OCI-LY1 (cell line): ENCODE measurements at regions not wholly inside any gene's neighbourhood (a gene's known extent, or its start where the extent isn't known, plus 50 kb on each side); places are given as distances from the start of the nearest gene placed in this dataset.

ENCODE experiments used
- H2AFZ ChIP-seq: fragments of 200-600 bp; sonication (generic), shearing (Covaris generic); 2 replicates; pipeline ENCODE4 v1.6.0; 2014; ENCODE audit warnings: antibody characterized with exemption, mild to moderate bottlenecking, low read length
- H3F3A ChIP-seq: fragments of 200-600 bp; sonication (generic), shearing (Covaris generic); 2 replicates; pipeline ENCODE4 v1.6.0; 2014; ENCODE audit warnings: mild to moderate bottlenecking, antibody characterized with exemption, low read length, moderate library complexity; ENCODE audit not compliant: insufficient read depth
- H3K27ac ChIP-seq: fragments of 200-600 bp; sonication (generic); 2 replicates; pipeline ENCODE4 v1.5.1; 2014; ENCODE audit warnings: low read length, mixed run types, mild to moderate bottlenecking, low read depth; ENCODE audit not compliant: poor library complexity, severe bottlenecking
- H3K27me3 ChIP-seq: fragments of 200-600 bp; sonication (generic); 2 replicates; pipeline ENCODE4 v1.6.0; 2014; ENCODE audit warnings: antibody characterized with exemption, mild to moderate bottlenecking, low read length, moderate library complexity; ENCODE audit not compliant: insufficient read depth
- H3K36me3 ChIP-seq: fragments of 200-600 bp; sonication (generic); 2 replicates; pipeline ENCODE4 v1.6.1; 2014; ENCODE audit warnings: mild to moderate bottlenecking, antibody characterized with exemption, low read length, moderate library complexity, mixed read lengths; ENCODE audit not compliant: insufficient read depth
- H3K4me1 ChIP-seq: fragments of 200-600 bp; sonication (generic); 2 replicates; pipeline ENCODE4 v1.5.1; 2014; ENCODE audit warnings: mild to moderate bottlenecking, low read length, moderate library complexity; ENCODE audit not compliant: insufficient read depth, severe bottlenecking
- H3K4me2 ChIP-seq: fragments of 200-600 bp; sonication (generic), shearing (Covaris generic); 2 replicates; pipeline ENCODE4 v1.6.1; 2014; ENCODE audit warnings: low read length
- H3K4me3 ChIP-seq: fragments of 200-600 bp; sonication (generic); 2 replicates; pipeline ENCODE4 v1.5.1; 2014; ENCODE audit warnings: low read length, low read depth, mild to moderate bottlenecking, mixed read lengths; ENCODE audit not compliant: poor library complexity, severe bottlenecking
- H3K79me2 ChIP-seq: fragments of 200-600 bp; shearing (Covaris generic); 2 replicates; pipeline ENCODE4 v1.6.1; 2016; ENCODE audit warnings: mixed run types, low read length, mixed read lengths; ENCODE audit not compliant: insufficient read depth
- H3K9ac ChIP-seq: fragments of 200-600 bp; sonication (generic), shearing (Covaris generic); 2 replicates; pipeline ENCODE4 v1.6.1; 2014; ENCODE audit warnings: mild to moderate bottlenecking, low read length, mixed read lengths
- H3K9me2 ChIP-seq: fragments of 200-600 bp; sonication (generic), shearing (Covaris generic); 2 replicates; pipeline ENCODE4 v1.6.1; 2014; ENCODE audit warnings: low read depth, mild to moderate bottlenecking, low read length, mixed read lengths
- H3K9me3 ChIP-seq: fragments of 200-600 bp; shearing (Covaris generic); 2 replicates; pipeline ENCODE4 v1.6.1; 2014; ENCODE audit warnings: low read length, mixed read lengths
- H4K20me1 ChIP-seq: fragments of 200-600 bp; sonication (generic), shearing (Covaris generic); 2 replicates; pipeline ENCODE4 v1.6.0; 2016; ENCODE audit warnings: mild to moderate bottlenecking, low read length; ENCODE audit not compliant: insufficient read depth
- EZH2 ChIP-seq: fragments of 200-600 bp; sonication (generic), shearing (Covaris generic); IDR thresholded peaks from 2 replicates; pipeline ENCODE4 v1.8.0; 2017; ENCODE audit warnings: borderline replicate concordance, mixed run types, mild to moderate bottlenecking, antibody characterized with exemption, low read length, moderate library complexity, mixed read lengths
- TF ChIP-seq, protein P1 (sequence below): fragments of 200-600 bp; sonication (generic), shearing (Covaris generic); IDR thresholded peaks from 2 replicates; pipeline ENCODE4 v1.5.1; 2017; ENCODE audit warnings: mild to moderate bottlenecking, antibody characterized with exemption, low read length, moderate library complexity, mixed read lengths

GRCh38 chr13:76693086-76693485 lies 193.1 kb downstream of the KCTD12 start:
- no peaks in the 10 kb centered on the region for H3F3A ChIP-seq
- no peak for TF ChIP-seq EZH2
- TF ChIP-seq, protein P1, sequence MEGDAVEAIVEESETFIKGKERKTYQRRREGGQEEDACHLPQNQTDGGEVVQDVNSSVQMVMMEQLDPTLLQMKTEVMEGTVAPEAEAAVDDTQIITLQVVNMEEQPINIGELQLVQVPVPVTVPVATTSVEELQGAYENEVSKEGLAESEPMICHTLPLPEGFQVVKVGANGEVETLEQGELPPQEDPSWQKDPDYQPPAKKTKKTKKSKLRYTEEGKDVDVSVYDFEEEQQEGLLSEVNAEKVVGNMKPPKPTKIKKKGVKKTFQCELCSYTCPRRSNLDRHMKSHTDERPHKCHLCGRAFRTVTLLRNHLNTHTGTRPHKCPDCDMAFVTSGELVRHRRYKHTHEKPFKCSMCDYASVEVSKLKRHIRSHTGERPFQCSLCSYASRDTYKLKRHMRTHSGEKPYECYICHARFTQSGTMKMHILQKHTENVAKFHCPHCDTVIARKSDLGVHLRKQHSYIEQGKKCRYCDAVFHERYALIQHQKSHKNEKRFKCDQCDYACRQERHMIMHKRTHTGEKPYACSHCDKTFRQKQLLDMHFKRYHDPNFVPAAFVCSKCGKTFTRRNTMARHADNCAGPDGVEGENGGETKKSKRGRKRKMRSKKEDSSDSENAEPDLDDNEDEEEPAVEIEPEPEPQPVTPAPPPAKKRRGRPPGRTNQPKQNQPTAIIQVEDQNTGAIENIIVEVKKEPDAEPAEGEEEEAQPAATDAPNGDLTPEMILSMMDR = no peak
- H3K4me1 ChIP-seq = no peaks in the 10 kb centered on the region
- no peak overlapping the region for H3K4me2 ChIP-seq
- H3K36me3 ChIP-seq = no peaks in the 10 kb centered on the region
- no peak overlapping the region for H3K9ac ChIP-seq
- H3K27me3 ChIP-seq = no peaks in the 10 kb centered on the region
- no peaks in the 10 kb centered on the region for H3K9me2 ChIP-seq
- no peaks in the 10 kb centered on the region for H3K9me3 ChIP-seq
- H4K20me1 ChIP-seq = no peaks in the 10 kb centered on the region
- no peak overlapping the region for H3K4me3 ChIP-seq
- H2AFZ ChIP-seq = no peak overlapping the region
- H3K27ac ChIP-seq = no peak overlapping the region
- H3K79me2 ChIP-seq = no peaks in the 10 kb centered on the region

- no peaks in the 10 kb centered on the region for H3K9me3 ChIP-seq
Measured at GRCh38 chr13:76692346-76692745, 193.9 kb downstream of the KCTD12 start.

GRCh38 chr13:76690611-76691010 lies 195.6 kb downstream of the KCTD12 start:
- H3F3A ChIP-seq = no peaks in the 10 kb centered on the region
- no peak overlapping the region for H3K4me2 ChIP-seq
- no peak overlapping the region for H3K4me3 ChIP-seq
- H2AFZ ChIP-seq = no peak overlapping the region
- H3K9me3 ChIP-seq = no peaks in the 10 kb centered on the region
- no peaks in the 10 kb centered on the region for H3K36me3 ChIP-seq
- H3K4me1 ChIP-seq = no peaks in the 10 kb centered on the region
- H3K27me3 ChIP-seq = no peaks in the 10 kb centered on the region
- no peak overlapping the region for H3K9ac ChIP-seq
- no peaks in the 10 kb centered on the region for H4K20me1 ChIP-seq
- H3K27ac ChIP-seq = no peak overlapping the region
- H3K79me2 ChIP-seq = no peaks in the 10 kb centered on the region
- no peaks in the 10 kb centered on the region for H3K9me2 ChIP-seq
- TF ChIP-seq, protein P1 = no peak
- TF ChIP-seq EZH2 = no peak

More at GRCh38 chr13:76692346-76692745, 193.9 kb downstream of the KCTD12 start:
- Histone ChIP-seq H3K9ac (no peak overlapping the region), H3K4me1 (no peaks in the 10 kb centered on the region), H3K79me2 (no peaks in the 10 kb centered on the region), H3K27me3 (no peaks in the 10 kb centered on the region), H3K27ac (no peak overlapping the region), H3F3A (no peaks in the 10 kb centered on the region), H3K9me2 (no peaks in the 10 kb centered on the region), H3K4me3 (no peak overlapping the region), H3K36me3 (no peaks in the 10 kb centered on the region), H2AFZ (no peak overlapping the region), H3K4me2 (no peak overlapping the region), H4K20me1 (no peaks in the 10 kb centered on the region)
- TF ChIP-seq, protein P1 = no peak
- no peak for TF ChIP-seq EZH2
